Coronary artery (tissue), 2 donors: ENCODE measurements at regions not wholly inside any gene's neighbourhood (a gene's known extent, or its start where the extent isn't known, plus 50 kb on each side); places are given as distances from the start of the nearest gene placed in this dataset.
"Not testable (repeated sequence)": the region's sequence is repeated elsewhere in the genome, so short reads cannot be mapped to it uniquely, and the experiment has no call there.

Experiments used
- DNase-seq: peaks from one replicate; pipeline ENCODE4 v3.0.0-alpha.2; 2017; ENCODE audit warnings: low spot score
- H3K27ac ChIP-seq, 2 donors: fragments of 200-600 bp; sonication (generic); one replicate each; pipeline ENCODE4 v1.5.1; 2016 to 2019
- H3K4me3 ChIP-seq: fragments of 200-600 bp; sonication (generic); 2 replicates; pipeline ENCODE4 v1.5.1; 2016; ENCODE audit warnings: mild to moderate bottlenecking, moderate library complexity
- CTCF ChIP-seq: fragments of 200-600 bp; sonication (generic); IDR thresholded peaks from one replicate; pipeline ENCODE4 v1.5.1; 2019; ENCODE audit warnings: antibody characterized with exemption

- Histone ChIP-seq H3K4me3 (no peak overlapping the region), H3K27ac (no peak overlapping the region)
- TF ChIP-seq CTCF: no peak
- no peak for DNase-seq
Measured at GRCh38 chr2:88871336-88871735, 179.9 kb downstream of the RPIA start.

- no peak for DNase-seq
- no peak overlapping the region for H3K4me3 ChIP-seq
- H3K27ac ChIP-seq: no peak overlapping the region
- no peak for TF ChIP-seq CTCF
Measured at GRCh38 chr2:88873620-88874019, 182.1 kb downstream of the RPIA start.

- H3K27ac ChIP-seq: no peak overlapping the region
- peak; percentile 44 for TF ChIP-seq CTCF
- no peak overlapping the region for H3K4me3 ChIP-seq
- DNase-seq: no peak
Measured at GRCh38 chr2:88874063-88874657, 182.7 kb downstream of the RPIA start.

GRCh38 chr2:88875736-88876135 lies 184.3 kb downstream of the RPIA start:
- H3K4me3 ChIP-seq: no peak overlapping the region
- H3K27ac ChIP-seq: no peak overlapping the region
- TF ChIP-seq CTCF: no peak
- DNase-seq: no peak

- TF ChIP-seq CTCF: peak; percentile 71
- DNase-seq: no peak
Measured at GRCh38 chr2:88880441-88880953, 189.0 kb downstream of the RPIA start.

GRCh38 chr2:88885275-88885674 lies 193.8 kb downstream of the RPIA start:
- DNase-seq: no peak
- TF ChIP-seq CTCF: no peak
- H3K4me3 ChIP-seq: no peak overlapping the region
- H3K27ac ChIP-seq: no peak overlapping the region

More at GRCh38 chr2:88880441-88880953, 189.0 kb downstream of the RPIA start:
- H3K4me3 ChIP-seq: peak overlapping the region; percentile 31
- no peak overlapping the region for H3K27ac ChIP-seq

- H3K4me3 ChIP-seq: no peak overlapping the region
- DNase-seq: no peak
- TF ChIP-seq CTCF: no peak
- no peak overlapping the region for H3K27ac ChIP-seq
Measured at GRCh38 chr2:88885679-88886416, 194.4 kb downstream of the RPIA start.

GRCh38 chr2:88887466-88887865 lies 196.0 kb downstream of the RPIA start:
- H3K27ac ChIP-seq, H3K4me3 ChIP-seq, DNase-seq: not testable (repeated sequence)
